ENCODE measurements at regions not wholly inside any gene's neighbourhood (a gene's known extent, or its start where the extent isn't known, plus 50 kb on each side); places are given as distances from the start of the nearest gene placed in this dataset.

GRCh38 chr13:67440236-67440975, 210.3 kb upstream of the PCDH9 start:
- TF ChIP-seq, protein P1, sequence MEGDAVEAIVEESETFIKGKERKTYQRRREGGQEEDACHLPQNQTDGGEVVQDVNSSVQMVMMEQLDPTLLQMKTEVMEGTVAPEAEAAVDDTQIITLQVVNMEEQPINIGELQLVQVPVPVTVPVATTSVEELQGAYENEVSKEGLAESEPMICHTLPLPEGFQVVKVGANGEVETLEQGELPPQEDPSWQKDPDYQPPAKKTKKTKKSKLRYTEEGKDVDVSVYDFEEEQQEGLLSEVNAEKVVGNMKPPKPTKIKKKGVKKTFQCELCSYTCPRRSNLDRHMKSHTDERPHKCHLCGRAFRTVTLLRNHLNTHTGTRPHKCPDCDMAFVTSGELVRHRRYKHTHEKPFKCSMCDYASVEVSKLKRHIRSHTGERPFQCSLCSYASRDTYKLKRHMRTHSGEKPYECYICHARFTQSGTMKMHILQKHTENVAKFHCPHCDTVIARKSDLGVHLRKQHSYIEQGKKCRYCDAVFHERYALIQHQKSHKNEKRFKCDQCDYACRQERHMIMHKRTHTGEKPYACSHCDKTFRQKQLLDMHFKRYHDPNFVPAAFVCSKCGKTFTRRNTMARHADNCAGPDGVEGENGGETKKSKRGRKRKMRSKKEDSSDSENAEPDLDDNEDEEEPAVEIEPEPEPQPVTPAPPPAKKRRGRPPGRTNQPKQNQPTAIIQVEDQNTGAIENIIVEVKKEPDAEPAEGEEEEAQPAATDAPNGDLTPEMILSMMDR (IDR thresholded peaks at IDR 0.05; ENCODE audit: low read depth, low read length): no peak
- no peak for TF ChIP-seq EZH2phosphoT487 (IDR thresholded peaks at IDR 0.05; ENCODE audit: low read depth)
